ENCODE measurements at regions not wholly inside any gene's neighbourhood (a gene's known extent, or its start where the extent isn't known, plus 50 kb on each side); places are given as distances from the start of the nearest gene placed in this dataset.
A peak's percentile ranks its signal among the peaks of the same experiment; 100 is the strongest.
"Not testable (repeated sequence)": the region's sequence is repeated elsewhere in the genome, so short reads cannot be mapped to it uniquely, and the experiment has no call there.

DNA sequence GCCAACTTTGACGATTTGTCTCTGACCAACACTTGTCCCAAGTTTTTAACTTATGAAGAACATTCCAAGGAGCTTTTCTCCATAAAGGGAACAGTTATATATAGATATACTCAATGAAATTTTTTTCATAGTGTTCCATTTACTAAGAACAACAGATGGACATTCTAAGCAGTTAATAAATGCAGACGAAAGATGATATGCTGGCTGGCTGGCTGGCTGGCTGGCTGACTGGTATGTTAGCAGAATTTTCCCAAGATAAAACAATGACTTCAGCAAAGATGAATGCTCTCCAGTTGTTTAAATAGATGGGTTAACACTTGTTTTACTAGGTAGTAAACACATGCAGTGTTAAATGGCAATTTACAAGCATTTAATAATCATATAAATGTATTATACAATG is 62.2 kb downstream of the SPANXN3 start:
- no peak for DNase-seq

DNA sequence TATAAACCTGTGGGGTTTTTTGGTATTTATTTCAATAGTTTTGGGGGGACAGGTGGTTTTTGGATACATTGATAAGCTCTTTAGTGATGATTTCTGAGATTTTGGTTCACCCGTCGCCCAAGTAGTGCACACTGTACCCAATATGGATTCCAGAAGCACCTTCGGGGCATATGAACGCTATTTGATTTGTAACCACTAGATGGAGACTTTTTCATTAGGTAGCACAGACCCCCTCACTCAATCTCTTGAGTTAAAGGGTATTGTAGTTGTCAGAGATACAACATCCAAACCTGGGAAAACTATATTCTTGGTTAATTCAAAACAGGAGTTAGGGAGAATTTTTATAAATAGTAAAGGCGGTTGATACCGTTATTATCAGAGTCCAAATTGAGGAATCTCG is 79.8 kb downstream of the SPANXN3 start:
- DNase-seq: no peak

DNA sequence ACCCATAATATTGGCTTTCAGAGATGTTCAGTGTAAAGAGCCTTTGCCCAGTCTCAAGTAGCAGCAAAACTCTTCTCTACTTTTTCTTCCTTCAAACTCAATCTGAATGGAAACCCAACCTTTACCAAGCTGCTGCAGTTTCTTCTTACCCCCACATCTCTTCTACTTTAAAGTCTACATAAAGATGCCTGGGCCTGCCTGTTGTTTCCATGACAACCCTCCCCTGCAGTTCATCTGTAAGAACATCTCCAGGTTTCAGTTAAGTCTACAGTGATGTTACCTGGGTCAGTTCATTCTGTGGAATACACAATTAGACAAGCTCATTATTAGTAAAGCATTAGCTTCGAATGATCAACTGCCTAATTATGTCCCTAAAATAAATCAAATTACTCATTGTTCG is 81.4 kb downstream of the SPANXN3 start:
- DNase-seq: no peak

DNA sequence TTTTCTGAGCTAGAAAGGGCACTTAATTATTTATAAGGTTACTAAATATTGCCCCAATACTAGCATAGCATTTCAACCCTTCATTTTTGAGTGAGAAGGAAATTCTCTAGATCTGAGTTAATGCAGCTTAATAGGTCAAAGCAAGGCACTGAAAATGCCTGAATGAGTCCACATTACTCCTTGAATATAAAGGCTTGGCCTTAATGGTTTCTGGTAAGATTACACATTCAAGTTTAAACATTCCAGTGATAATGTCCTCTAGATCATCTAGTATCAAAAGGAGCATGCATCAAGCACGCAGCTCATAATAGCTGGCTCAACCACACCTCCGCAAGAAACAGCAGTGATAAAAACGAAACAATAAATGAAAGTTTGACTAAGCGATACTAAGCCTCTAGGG is 87.5 kb downstream of the SPANXN3 start:
- no peak for DNase-seq

DNA sequence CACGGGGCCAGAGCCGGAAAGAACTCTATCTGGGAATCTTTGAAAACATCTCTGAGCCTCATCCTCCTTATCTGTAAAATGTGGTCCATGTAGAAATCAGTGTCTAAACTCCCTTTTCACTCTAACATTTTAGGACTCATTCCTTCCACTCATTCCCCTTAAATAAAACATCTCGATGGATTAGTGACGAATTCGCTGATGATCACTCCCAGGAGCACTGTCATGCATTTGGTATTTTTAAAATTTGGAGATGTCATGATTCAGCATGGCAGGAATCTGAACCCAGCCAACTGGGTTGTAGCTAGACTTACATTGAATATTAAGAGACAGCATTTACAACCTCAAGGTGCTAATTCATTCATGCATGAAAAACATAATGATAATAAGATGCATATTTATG is 88.1 kb downstream of the SPANXN3 start:
- no peak for DNase-seq

DNA sequence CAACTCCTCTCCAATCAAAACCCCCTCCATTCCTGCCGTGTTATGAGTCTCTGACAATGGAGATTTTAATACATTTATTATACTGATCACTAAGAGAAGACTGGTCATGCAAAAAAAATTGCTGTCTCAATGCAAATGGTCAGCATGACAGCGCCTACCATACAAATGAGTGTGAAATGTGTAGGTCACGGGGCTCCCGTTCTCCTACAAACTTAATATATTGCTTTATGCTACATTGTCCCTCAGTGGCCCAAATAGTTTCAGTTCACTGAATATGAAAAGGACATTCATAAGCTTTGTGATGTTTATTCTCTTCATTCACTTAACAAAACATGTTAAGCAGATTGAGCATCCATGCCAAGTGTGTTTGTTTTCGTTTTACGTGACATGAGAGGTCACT is 116.1 kb downstream of the SPANXN3 start:
- DNase-seq: no peak

DNA sequence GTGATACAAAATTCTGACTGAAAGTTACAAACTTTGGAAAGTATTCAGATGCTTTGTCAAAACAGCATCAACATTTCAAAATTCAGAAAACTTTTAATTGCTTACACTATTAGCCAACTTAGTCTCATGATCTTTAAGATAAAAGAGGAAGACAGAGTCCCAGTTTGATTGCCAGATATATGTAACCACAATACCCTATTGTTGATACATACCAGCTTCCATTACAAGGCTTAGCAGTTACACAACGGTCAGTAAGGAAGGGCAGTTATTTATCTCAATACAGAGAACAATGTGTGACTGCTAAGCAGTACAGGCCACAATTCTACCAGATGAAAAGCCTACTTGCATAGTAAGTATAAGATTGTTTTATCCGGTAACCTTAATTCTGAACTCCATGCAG is 138.4 kb downstream of the SPANXN3 start:
- no peak for DNase-seq

DNA sequence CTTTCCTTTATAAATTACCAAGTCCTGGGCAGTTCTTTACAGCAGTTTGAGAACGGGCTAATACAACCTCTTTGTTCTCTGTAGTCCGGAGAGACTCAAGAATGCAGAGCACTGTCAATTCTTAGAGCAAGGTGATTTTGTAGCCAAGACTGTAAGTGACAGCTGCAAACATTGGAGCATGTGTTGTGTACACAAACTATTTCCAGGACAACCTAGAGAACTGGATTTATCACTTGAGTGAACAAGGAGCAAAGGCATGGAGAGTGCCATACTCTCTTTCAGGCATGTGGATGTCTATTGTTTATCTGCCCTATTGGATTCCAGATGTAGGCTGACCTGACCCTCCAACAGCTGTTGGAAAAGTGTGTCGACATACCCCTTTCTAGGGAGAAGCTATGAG is 153.9 kb downstream of the SPANXN3 start:
- no peak for DNase-seq

DNA sequence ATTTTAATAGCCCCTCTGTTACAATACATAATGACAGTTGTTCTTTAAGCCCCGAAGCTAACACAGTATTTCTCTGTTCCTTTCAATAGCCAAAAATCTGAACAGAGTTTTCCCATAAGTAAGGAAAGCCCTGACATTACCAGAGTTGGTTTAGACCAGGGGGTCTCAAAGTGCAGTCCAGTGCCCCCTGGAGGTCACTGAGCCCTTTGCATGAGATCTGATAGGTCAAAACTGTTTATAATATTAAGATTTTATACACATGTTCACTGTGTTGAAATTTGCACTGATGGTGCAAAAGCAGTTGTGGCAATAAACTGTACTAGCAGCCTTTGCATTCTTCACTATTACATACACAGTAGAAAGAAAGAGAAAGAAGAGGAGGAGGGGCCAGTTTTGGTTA is 177.1 kb downstream of the SPANXN3 start:
- DNase-seq: no peak

DNA sequence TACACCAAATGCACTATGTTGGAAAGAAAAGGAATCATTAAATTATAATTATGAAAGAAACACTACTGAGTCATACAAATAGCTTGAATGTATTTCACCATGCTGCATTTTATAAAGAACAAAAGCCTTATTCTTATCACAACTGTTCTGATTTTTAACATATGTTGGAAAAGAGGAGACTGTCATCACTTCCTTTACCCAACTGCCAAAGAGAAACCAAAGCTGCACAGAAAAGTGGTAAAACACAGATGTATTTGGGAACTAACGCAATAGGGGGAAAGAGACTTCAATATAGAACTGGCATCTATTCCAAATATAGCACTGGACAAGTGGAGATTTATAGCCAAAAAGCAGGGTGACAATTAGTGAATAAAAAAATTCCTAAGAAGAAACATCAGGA is 181.0 kb downstream of the SPANXN3 start:
- DNase-seq: no peak

DNA sequence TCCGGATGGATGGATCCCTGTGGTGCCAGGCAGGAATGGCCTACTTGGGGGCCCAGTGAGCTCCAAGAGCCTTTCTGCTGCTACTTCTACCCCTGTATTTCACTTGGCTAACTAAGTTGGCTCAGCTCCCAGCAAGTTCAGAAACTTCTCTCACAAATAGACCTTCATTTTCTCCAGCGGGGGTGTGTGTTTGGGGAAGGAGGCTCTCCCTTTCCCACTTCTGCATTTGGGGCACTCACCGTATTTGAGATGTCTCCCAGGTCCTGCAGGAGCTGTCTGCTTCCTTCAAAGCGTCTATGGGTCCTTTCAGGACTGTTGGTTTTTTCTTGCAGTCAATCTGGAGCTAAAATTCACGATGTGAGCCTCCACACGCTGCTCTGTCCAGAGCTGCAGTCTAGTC is 197.7 kb downstream of the SPANXN3 start:
- DNase-seq: no peak

DNA sequence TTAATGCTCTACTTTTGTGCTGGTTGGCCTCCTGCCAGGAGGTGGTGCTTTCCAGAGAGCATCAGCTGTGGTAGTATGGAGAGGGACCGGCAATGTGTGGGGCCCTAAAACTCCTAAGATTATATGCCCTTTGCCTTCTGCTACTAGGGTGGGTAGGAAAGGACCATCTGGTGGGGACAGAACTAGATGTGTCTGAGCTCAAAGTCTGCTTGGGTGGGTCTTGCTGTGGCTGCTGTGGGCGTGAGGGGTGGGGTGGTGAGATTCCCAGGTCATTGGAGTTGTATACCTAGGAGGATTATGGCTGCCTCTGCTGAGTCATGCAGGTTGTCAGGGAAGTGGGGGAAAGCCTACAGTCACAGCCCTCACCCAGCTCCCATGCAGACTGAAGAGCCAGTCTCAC is 198.4 kb downstream of the SPANXN3 start:
- not testable (repeated sequence) for DNase-seq

DNA sequence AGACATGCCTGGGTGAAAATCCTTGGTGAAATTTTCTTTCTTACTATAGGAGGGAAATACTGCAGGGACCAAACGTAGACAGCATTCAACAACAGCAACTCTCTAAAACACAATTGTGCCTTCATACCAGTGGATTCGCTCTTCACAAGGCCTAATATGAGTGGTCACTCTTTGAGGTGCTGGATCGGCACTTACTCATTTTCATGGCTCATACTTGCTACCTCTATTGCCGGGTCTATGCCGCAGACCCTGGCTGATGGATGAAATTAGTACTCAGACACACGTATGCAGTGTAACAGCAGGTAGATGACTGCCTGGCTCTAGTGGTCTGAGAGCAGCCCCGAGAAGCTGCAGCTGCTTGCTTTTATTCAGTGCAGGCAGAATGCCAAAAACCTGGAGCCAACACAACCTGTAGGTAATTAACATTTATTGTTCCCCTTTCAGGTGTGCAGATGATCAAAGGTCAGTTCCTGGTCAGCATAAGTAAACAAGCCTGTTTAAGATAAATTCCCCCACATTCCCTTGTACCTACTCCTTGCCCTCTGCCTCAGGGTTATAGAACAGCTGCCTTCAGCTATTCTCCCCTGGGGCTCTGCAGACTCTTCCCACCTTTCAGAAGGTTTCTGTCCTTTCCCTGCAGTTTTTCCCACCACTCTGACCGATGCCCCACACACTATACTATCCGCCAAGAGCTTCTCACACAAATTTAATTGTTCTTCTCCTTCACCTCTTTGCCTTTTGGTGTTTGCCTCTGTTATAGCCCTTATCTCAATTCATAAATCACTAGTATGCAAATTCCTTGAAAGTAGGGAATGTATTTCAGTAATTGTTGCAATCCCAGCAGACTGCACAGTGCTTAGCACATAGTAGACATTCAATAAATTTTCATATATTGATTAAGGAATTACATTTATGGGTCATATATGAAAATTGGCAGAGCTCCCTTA is 210.0 kb downstream of the SPANXN3 start:
- peak; percentile 13 for DNase-seq

DNA sequence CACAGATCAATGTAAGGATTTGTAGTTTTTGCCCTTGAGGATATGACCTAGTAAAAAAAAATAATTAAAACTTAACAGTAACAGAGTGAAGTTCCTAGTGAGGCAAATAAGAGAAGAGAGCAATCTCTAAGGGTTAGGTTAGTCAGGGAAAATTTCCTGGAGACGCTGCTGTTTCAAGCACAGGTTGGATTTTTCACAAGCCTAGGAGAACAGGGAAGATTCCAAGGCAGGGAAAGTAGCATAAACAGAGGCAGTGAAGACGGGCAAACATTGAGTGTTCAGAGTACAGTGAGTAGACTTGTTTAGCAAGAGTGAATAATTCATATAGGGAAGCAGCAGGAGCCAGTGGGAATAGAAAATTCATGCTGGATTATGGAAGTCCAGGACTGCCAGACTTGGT is 212.8 kb downstream of the SPANXN3 start:
- no peak for DNase-seq

DNA sequence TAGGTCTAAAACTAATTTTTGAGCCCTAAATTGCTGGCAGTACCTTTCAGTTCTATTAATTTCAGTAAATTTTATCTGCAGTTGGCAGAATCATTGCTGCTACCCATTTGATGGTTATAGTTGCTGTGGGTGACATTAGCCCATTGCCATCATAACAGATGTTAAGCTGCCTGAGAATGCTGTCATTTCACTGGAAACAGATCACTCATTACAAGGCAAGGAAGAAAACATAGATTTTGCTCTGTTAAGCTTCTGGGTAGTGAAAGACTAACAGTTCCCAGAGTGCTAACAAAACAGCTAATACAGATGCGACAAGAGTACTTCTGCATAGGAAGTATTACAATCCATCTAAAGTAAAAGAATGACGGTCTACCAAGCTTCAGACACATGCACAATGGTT is 213.2 kb downstream of the SPANXN3 start:
- DNase-seq: no peak

DNA sequence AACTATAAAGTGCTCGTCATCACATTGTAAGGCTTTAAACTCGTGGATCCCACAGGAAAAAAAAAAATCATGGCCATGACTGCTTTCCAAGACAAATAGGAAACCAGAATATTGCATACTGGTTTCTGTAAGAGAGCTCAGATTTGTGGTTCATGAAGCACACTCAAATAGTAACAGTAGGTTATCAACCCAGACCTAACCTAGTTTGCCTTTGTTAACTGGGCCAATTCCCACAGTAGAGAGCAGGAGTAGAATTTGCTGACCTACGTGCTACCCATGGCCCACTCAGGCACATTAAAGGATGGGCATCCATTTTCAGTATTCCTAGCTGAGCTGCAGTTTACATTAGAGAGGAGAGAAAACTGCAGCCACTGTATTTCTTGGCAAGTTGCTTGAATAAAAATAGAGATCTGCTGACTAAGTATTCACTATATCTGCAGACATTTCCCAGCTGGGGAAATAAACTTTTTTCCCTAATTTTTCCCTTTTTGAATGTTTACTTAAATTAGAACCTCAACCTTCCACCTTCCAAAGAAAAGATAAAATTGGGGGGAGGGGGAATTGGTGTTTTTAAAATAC is 218.5 kb downstream of the SPANXN3 start:
- DNase-seq: no peak

DNA sequence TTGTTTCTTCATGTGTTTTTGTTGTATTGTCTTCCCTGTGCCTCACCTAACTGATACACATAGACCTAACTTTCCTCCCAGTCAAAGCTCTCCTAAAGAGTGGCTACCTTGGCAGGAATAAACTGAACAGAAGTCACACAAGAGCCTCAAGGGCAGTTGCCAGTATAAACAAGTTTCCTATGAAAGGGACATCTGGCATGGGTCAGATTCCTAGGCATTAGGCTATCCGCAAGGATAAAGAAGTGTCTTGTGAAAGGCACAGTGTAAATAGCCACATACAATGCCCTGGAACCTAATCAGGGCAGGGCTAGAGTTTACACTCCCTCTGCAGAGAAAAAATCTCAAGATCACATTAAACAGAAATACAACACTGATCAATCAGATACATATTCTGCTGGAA is 220.8 kb downstream of the SPANXN3 start:
- peak; percentile 50 for DNase-seq

DNA sequence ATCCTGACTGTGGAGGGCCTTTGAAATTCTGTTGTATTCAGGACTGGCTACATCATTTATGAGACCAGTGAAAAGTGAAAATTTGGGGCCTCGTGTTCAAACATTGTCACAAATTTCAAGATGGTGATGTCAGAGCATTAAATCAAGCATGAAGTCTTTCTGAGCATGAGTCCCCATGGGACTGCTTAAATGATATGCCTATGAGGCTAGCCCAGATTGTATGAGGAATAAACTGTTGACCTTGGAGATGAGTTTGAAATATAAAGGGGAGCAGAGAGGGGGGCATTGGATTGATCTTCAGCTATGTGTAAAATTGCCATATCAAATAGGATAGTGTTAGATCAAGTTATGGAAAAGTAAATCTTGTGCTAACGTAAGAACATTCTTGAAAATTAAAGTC is 230.0 kb downstream of the SPANXN3 start:
- DNase-seq: no peak

DNA sequence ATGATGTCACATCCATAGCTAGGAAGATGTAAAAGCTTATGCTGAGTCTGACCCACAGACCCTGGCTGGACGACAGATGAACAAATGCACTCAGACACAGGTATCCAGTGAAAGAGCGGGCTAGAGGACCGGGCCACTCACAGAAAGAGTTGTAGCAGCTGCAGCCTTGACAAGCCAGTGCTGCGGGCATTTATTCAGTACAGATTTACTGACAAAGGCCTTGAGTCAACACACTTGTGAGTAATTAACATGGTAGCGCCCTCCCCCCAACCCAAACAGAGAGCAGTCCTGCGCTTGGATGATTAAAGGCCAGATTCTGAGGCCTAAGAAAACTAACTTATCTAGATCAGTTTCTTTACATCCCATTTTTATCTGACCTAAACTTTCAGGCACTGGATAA is 244.6 kb downstream of the SPANXN4 start:
- no peak for DNase-seq

DNA sequence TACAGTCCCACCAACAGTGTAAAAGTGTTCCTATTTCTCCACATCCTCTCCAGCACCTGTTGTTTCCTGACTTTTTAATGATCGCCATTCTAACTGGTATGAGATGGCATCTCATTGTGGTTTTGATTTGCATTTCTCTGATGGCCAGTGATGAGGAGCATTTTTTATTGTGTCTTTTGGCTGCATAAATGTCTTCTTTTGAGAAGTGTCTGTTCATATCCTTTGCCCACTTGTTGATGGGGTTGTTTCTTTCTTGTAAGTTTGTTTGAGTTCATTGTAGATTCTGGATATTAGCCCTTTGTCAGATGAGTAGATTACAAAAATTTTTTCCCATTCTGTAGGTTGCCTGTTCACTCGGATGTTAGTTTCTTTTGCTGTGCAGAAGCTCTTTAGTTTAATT is 218.9 kb downstream of the SPANXN4 start:
- DNase-seq: not testable (repeated sequence)

DNA sequence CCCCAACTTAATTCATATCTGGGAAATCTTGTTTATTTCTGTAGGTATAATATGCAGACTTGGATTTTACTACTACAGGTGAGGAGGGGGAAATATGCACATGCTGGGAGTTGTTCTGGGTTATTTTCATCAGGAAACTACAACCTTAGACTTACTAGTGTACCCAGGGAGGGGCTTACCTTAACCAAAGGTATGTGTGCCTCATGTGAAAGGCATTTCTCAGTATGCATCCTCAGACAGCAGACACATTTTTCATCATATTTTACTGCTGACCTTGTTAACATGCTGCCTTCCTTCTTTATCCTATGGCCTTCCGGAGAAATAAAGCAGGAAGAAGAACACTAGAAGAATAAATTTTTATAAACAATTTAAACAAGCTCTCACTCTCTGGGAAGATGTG is 214.9 kb downstream of the SPANXN4 start:
- DNase-seq: no peak

DNA sequence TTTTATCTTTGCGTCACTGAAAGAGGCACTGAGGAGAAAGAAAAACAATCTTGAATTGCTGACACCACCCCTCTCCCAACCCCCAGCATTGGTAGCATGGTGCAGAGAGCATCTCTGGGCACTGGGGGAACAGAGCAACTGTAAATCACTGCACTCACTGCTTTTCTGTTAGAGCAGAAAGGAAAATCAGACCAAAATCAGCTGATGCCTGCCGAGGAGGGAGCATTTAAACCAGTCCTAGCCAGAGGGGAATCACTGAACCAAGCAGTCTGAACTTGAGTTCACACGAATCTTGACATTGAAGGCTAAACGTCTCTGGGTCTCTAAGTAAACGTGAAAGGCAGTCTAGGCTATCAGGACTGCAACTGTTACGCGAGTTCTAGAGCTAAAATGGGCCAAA is 205.8 kb downstream of the SPANXN4 start:
- DNase-seq: no peak

DNA sequence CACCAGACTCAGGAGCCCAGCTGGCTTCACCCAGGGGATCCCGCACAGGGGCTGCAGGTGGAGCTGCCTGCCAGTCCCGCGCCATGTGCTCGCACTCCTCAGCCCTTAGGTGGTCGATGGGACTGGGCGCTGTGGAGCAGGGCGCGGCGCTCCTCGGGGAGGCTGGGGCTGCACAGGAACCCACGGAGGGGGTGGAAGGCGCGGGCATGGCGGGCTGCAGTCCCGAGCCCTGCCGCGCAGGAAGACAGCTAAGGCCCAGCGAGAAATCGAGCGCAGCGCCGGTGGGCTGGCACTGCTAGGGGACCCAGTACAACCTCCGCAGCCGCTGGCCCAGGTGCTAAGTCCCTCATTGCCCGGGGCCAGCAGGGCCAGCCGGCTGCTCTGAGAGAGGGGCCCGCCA is 202.9 kb downstream of the SPANXN4 start:
- not testable (repeated sequence) for DNase-seq

DNA sequence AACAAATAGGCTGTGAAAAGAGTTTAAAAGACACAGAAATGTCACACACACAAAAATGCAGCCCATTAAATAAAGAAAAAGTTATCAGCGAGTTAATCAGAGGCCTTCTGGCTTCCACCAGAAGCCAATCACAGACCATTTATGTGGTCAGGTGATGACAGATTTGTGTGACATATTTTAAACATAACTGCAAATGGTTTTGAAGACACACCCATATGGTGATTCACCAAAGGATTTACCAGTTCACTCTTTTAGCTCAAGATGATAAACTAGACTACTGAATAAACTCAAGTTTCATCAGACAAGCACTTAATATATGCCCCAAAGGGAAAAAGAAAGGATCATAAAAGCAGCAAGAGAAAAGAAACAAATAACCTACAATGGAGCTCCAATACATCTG is 181.2 kb downstream of the SPANXN4 start:
- DNase-seq: no peak

DNA sequence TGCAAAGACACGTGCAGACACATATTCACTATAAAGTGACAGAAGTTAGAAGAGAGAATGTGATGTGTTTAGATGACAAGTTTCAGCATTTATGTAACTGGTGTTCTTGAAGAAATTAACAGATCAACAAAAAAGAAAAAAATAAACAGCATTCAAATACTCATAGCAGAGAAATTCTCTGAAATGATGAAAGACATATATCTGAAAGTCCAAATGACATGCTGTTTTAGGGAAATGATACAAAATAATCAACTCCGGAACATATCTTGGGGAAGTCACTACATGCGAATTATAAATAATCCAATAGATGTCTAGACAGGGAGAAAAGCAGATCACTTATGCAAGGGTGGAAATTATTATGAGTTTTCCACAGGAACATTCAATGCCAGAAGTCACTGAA is 146.0 kb downstream of the SPANXN4 start:
- DNase-seq: no peak
